C1 segment of cervical spinal cord (tissue), 14 donors: ENCODE measurements at regions not wholly inside any gene's neighbourhood (a gene's known extent, or its start where the extent isn't known, plus 50 kb on each side); places are given as distances from the start of the nearest gene placed in this dataset.
"Not testable (repeated sequence)": the region's sequence is repeated elsewhere in the genome, so short reads cannot be mapped to it uniquely, and the experiment has no call there.

Experiments used
- DNase-seq, 14 donors: peaks; one replicate each; lab custom pipeline; 2025; lab: John Stamatoyannopoulos, UW

DNA sequence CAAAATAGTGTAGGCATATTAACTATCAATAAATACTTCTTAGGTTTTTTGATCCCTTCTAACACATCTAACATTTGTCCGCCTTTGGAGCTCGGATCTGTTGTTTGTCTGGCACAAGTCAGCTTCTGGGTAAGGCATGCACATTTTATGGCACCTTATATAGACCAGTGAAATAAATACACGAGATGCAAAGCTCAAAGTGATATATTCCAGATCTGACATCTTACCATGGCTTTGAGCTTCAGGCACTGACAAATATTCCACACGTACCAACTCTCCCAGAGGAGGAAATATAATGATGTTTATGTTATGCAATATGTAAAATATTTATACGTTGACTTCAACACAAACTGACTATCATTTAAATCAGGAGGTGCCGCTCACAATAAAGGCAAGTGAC, 430.1 kb upstream of the SMIM21 start:
- DNase-seq = no peak

GRCh38 chr18:75854808-75855207, 427.3 kb upstream of the SMIM21 start:
- DNase-seq = no peak

- no peak for DNase-seq
These were observed 426.7 kb upstream of the SMIM21 start for GRCh38 chr18:75854174-75854573.

DNA sequence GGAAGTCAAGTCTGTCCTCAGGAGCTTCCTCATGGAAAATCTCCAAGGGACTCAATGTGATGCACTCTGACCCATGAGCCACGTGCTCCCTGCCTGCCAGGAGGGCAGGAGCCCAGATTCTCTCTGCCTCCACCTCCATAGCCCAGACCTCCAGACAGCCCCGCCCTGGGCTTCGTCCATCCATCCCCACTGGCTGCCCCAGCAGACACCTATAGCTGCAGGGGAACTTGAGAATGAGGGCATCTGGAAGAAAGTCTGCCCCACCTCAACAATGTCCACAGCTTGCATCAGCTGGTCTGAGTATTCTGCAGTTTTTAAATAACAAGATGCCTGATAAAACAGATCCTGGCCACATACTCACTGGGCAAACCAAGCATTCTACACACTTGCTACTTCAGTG, 418.8 kb upstream of the SMIM21 start:
- no peak for DNase-seq

DNA sequence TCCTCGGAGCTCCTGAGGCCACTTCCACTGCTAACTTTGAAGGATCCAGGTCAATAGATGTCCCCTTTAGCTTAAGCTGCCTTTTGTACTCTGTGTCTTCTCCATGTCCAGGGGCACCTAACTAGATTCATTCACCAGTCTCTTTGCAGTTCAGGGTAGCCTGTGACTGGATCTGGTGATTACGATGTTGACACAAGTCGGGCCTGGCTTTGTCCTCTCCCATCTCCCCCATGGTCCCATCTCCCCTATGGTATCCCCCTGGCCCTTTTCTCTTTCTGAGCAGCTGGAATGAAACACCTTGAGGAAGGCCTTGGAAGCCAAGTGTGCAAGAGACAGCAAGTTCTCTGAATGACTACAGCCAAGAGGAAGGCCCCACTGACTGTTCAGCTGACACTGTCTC, 417.9 kb upstream of the SMIM21 start:
- no peak for DNase-seq

DNA sequence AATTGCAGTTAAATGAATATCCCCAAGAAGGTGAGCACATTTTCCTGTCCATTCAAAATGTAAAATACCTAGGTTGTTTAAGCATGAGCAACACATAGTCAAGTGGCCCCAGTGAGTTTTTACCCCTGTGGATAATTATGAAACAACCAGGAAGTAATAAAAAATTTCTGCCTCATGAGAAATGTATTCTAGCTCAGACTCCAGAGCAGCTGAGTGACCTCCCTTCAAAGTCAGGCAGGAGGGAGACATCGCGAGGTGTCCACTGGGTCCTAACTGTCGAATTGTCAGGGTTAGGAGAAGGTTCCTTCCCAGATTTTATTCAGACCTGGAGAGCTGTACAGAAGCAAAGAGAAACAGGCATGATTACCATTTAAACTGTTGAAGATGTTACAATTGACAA, 416.6 kb upstream of the SMIM21 start:
- DNase-seq = no peak

GRCh38 chr18:75840131-75840530, 412.6 kb upstream of the SMIM21 start:
- no peak for DNase-seq

DNA sequence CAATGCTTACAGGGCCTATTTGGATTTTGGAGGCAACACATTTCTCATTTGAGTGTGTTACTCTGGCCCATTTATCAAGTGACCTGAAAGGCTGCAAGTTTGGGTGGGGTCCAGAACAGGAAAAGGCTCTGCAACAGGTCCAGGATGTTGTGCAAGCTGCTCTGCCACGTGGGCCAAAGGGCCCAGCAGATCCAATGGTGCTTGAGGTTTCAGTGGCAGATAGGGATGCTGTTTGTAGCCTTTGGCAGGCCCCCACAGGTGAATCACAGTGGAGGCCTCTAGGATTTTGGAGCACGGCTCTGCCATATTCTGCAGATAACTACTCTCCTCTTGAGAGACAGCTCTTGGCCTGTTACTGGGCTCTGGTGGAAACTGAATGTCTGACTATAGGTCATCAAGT, 412.2 kb upstream of the SMIM21 start:
- DNase-seq = not testable (repeated sequence)

- DNase-seq = no peak
These were observed 411.5 kb upstream of the SMIM21 start for GRCh38 chr18:75839041-75839440.

DNA sequence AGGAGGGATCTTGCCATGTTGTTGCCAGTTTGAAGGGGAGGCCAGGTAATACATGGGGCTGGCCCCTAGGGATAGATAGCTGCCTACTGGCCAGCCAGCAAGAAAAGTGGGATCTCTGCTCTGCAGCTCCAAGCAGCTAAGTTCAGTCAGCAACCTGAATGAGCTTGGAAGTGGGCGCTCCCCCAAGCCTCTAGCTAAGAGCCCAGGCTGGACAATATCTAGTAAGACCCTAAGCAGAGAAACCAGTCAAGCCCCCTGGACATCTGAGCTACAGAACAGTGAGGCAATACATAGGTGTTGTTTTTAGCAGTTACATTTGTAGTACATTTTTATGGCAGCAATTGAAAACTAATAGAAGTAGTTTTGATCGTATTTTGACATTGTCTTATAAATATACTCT, 409.8 kb upstream of the SMIM21 start:
- DNase-seq = no peak

GRCh38 chr18:75836516-75836915, 409.0 kb upstream of the SMIM21 start:
- DNase-seq = no peak

- no peak for DNase-seq
These were observed 404.5 kb upstream of the SMIM21 start for GRCh38 chr18:75831960-75832359.

GRCh38 chr18:75830828-75831227, 403.3 kb upstream of the SMIM21 start:
- DNase-seq = no peak

DNA sequence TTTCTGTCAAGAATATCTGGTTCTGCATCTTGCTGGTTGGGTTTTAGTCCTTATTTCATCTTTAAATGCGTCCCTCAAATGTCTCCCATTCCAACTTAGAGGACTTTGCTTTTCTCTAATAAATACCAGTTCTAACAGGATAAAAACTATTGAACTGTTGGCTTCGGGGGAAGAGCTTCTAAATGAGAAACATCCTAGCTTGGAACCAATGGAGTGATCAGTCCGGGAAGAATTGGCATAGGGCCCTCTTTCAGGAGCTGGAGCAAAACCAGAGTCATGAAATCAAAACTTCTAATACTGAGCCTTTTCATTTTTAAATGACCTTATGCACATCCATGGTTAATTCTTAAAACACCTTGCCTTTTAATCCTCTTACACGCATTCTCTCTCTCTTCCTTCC, 401.6 kb upstream of the SMIM21 start:
- DNase-seq = no peak

DNA sequence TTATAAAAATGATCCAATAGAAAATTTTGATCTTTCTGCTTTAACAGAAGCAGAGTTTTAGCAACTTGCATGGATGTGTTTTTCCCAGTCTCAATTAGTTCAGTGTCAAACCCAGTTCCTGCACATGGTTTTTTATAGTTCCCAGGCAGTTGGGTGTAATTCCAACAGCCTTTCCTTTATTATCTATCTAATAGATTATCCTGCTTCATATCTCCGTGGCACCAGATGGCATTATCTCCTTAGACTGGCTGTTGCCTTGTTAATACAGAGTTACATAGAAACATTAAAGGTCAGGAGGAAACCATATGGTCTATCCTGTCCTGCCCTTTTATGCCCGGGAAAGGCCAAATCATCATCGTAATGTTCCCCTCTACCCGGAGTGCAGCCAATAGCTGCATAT, 400.9 kb upstream of the SMIM21 start:
- DNase-seq = no peak

DNA sequence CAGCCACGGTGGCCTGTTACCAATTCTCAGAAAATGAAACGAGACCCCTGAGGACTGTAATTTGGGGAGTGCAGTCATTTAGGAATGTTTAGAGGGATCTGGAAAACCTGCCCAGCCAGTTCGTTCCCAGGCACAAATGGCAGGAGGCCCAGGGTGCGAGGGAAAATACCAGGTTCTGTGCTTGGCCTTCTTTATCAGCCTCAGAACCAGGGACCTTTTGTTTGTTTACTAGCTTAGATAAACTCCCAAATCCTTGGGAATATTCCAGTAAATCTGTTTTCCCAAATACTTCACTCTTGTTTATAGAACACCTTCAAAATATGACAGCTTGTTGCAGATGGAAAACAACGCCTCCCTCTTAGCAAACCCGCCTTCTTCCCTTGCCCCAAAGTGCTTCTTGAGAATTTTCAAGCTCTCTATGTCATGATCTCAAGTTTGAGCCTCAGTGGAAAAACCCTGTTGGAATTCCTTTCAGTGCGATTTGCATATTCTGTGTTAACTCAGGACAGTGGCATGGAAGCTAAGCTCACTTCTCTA, 400.3 kb upstream of the SMIM21 start:
- no peak for DNase-seq

DNA sequence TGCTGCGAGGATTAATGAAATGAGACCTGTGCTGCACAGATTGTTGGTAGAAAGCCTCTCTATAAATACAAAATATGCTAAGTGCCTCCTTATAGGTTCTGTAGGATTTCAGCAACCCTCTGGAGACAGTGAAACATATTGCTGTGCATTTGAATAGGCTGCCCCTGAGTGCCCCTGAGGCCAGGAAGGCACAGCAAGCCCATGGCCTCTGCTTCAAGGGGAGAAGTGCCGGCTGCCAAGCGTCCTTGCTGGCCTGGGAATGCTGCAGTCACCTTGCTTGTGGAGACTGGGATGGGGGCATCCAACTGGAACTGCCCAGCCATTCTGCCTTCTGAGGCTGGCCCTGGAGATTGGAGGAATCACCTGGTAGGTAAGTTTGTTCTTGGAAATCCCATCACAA, 397.2 kb upstream of the SMIM21 start:
- no peak for DNase-seq

DNA sequence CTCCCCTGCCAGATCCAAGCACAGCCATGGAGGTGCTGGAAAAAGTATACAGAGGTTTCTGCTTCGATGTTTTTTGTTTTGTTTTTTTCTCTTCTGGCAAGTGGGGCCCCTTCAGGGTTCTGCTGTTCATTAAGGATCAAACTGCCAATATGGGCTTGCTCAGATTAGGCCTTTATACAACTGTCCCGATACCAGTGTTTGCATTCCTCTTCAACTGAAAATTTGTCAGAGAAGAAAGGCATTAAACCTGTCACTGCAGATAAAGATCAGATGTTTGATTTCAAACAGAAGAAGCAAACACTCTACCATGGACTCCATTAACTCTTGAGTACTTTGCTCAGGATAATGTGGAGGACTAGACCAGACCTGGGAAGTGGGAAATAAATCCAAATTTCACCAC, 396.0 kb upstream of the SMIM21 start:
- no peak for DNase-seq

DNA sequence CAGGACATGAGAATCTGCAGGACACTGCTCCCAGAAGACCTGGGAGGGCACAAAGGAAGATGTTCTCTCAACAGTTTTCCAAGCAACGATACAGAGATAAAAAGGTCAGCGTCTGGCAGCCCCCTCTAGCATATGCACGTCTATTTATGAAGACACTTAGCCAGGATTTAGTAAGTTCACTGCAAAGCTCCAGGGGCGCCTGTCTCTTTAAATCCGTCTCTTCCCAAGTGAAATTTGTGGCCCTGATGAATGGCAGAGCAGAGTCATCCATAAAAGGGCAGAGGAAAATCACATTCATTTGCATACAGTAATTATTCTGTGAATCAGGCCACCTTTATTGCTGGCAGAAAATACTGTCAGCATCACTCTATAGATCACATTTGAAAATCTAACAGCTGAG, 390.9 kb upstream of the SMIM21 start:
- DNase-seq = no peak

DNA sequence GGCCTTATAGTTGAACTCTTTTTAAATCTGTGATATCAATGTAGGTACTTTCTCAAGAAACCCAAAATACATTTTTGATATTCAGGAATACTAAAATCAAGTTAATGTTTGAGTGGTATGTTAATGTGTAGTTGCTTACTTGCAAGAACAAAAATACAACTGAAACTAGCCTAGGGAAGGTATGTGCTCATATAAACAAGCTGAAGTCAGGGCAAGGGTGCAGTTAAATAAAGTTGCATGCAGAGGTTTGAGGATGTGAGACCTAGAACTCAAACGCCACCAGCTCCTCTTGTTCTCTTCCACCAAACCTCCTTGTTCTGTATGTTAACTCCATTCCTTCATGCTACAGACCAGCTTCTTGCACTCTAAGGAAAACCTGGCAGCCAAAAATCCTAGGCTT, 388.3 kb upstream of the SMIM21 start:
- DNase-seq = no peak

GRCh38 chr18:75812761-75813160, 385.3 kb upstream of the SMIM21 start:
- DNase-seq = no peak

GRCh38 chr18:75810961-75811551, 383.6 kb upstream of the SMIM21 start:
- no peak for DNase-seq

- no peak for DNase-seq
These were observed 383.0 kb upstream of the SMIM21 start for GRCh38 chr18:75810516-75810915.

DNA sequence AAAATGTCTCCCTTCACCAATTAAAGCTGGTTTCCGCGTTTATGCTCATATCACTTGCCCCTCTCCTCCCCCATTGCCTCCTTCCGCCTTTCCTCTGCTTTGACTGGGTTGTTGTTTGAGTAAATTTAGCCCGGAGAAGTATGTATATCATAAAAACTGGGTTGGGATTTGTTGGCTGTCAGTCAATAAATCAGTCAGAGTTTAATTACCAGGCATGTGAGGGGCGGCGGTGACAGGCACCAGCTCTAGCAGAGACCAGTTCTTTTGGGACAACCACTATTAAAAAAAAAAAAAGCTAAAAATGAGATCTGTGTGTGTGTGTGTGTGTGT, 382.4 kb upstream of the SMIM21 start:
- no peak for DNase-seq
